ENCODE measurements at regions not wholly inside any gene's neighbourhood (a gene's known extent, or its start where the extent isn't known, plus 50 kb on each side); places are given as distances from the start of the nearest gene placed in this dataset.

- DNase-seq (ENCODE audit: low spot score): no peak
- ATAC-seq (ENCODE audit: low FRiP score): no peak
- TF ChIP-seq CTCF (IDR thresholded peaks at IDR 0.05): no peak
Observed at GRCh38 chr2:121895723-121896571, 140.5 kb downstream of the TSN start.

GRCh38 chr2:121897335-121897970 lies 142.0 kb downstream of the TSN start:
- ATAC-seq (ENCODE audit: low FRiP score) (no peak), DNase-seq (ENCODE audit: low spot score) (no peak)
- no peak for TF ChIP-seq CTCF (IDR thresholded peaks at IDR 0.05)

GRCh38 chr2:121898483-121898882 lies 143.0 kb downstream of the TSN start:
- ATAC-seq (ENCODE audit: low FRiP score): no peak

GRCh38 chr2:121900391-121900790 lies 144.9 kb downstream of the TSN start:
- TF ChIP-seq CTCF (IDR thresholded peaks at IDR 0.05): no peak
- DNase-seq (ENCODE audit: low spot score): no peak

More at GRCh38 chr2:121898483-121898882, 143.0 kb downstream of the TSN start:
- TF ChIP-seq CTCF (IDR thresholded peaks at IDR 0.05): no peak
- DNase-seq (ENCODE audit: low spot score): no peak

GRCh38 chr2:121902171-121902591 lies 146.7 kb downstream of the TSN start:
- ATAC-seq (ENCODE audit: low FRiP score) (no peak), DNase-seq (ENCODE audit: low spot score) (no peak)
- TF ChIP-seq CTCF (IDR thresholded peaks at IDR 0.05): no peak

More at GRCh38 chr2:121900391-121900790, 144.9 kb downstream of the TSN start:
- no peak for ATAC-seq (ENCODE audit: low FRiP score)

GRCh38 chr2:121902616-121903015 lies 147.2 kb downstream of the TSN start:
- no peak for DNase-seq (ENCODE audit: low spot score)
- ATAC-seq (ENCODE audit: low FRiP score): no peak
- TF ChIP-seq CTCF (IDR thresholded peaks at IDR 0.05): no peak

Measured in omental fat pad (tissue), 3 donors.